ENCODE measurements at regions not wholly inside any gene's neighbourhood (a gene's known extent, or its start where the extent isn't known, plus 50 kb on each side); places are given as distances from the start of the nearest gene placed in this dataset.

- TF ChIP-seq CTCF (IDR thresholded peaks at IDR 0.05) (no peak), EZH2 (IDR thresholded peaks at IDR 0.05; ENCODE audit: borderline replicate concordance, insufficient read depth, low read depth, low read length, poor library complexity, severe bottlenecking) (no peak)
Observed at GRCh38 chr2:18171191-18172139, 293.0 kb downstream of the KCNS3 start.

Data from B cell (primary cell).